ENCODE measurements at regions not wholly inside any gene's neighbourhood (a gene's known extent, or its start where the extent isn't known, plus 50 kb on each side); places are given as distances from the start of the nearest gene placed in this dataset.

GRCh38 chr5:58231041-58231440 lies 228.8 kb downstream of the PLK2 start:
- TF ChIP-seq, protein P1, sequence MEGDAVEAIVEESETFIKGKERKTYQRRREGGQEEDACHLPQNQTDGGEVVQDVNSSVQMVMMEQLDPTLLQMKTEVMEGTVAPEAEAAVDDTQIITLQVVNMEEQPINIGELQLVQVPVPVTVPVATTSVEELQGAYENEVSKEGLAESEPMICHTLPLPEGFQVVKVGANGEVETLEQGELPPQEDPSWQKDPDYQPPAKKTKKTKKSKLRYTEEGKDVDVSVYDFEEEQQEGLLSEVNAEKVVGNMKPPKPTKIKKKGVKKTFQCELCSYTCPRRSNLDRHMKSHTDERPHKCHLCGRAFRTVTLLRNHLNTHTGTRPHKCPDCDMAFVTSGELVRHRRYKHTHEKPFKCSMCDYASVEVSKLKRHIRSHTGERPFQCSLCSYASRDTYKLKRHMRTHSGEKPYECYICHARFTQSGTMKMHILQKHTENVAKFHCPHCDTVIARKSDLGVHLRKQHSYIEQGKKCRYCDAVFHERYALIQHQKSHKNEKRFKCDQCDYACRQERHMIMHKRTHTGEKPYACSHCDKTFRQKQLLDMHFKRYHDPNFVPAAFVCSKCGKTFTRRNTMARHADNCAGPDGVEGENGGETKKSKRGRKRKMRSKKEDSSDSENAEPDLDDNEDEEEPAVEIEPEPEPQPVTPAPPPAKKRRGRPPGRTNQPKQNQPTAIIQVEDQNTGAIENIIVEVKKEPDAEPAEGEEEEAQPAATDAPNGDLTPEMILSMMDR (optimal IDR thresholded peaks at IDR 0.05 in 1 of 3, IDR thresholded peaks at IDR 0.05 in 1 of 3, conservative IDR thresholded peaks at IDR 0.05 in 1 of 3; ENCODE audit: extremely low read depth in 1 of 3, insufficient read depth in 2 of 3, low read length in 3 of 3) = no peak
- no peak for TF ChIP-seq EZH2 (IDR thresholded peaks at IDR 0.05; ENCODE audit: low read length)
